MM.1S (cell line): ENCODE measurements at regions not wholly inside any gene's neighbourhood (a gene's known extent, or its start where the extent isn't known, plus 50 kb on each side); places are given as distances from the start of the nearest gene placed in this dataset.

Experiments
- EZH2 ChIP-seq: fragments of 300-600 bp; sonication (generic); optimal IDR thresholded peaks from 2 replicates; pipeline ENCODE3; 2017; ENCODE audit warnings: low read depth, mild to moderate bottlenecking, antibody characterized with exemption, low read length, mixed read lengths
- EZH2phosphoT487 ChIP-seq: fragments of 300-600 bp; sonication (generic); IDR thresholded peaks from 2 replicates; pipeline ENCODE4 v1.6.1; 2018; ENCODE audit warnings: antibody characterized with exemption, low read length
- TF ChIP-seq, protein P1 (sequence below): fragments of 300-600 bp; sonication (generic); IDR thresholded peaks from 2 replicates; pipeline ENCODE4 v1.5.1; 2016; ENCODE audit warnings: antibody characterized with exemption, low read length, mixed read lengths

DNA sequence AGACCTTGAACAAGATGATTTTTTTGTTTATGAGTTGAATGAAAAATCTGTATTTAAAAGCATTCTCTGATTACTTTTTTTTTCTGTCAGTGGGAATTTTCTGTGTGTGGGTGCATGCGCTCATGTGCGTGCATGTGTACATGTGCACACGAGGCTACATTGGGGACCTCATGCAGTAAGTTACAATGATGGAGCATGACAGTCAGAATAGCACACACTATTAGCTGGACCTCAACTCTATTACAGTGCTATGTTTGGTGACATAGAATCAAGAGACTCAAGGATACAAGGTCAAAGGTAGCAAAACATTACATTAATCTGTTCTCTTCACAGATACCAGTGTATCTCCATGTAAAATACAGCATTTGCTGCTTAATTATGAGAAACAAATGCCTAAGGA is 276.8 kb upstream of the FIGN start:
- TF ChIP-seq, protein P1, sequence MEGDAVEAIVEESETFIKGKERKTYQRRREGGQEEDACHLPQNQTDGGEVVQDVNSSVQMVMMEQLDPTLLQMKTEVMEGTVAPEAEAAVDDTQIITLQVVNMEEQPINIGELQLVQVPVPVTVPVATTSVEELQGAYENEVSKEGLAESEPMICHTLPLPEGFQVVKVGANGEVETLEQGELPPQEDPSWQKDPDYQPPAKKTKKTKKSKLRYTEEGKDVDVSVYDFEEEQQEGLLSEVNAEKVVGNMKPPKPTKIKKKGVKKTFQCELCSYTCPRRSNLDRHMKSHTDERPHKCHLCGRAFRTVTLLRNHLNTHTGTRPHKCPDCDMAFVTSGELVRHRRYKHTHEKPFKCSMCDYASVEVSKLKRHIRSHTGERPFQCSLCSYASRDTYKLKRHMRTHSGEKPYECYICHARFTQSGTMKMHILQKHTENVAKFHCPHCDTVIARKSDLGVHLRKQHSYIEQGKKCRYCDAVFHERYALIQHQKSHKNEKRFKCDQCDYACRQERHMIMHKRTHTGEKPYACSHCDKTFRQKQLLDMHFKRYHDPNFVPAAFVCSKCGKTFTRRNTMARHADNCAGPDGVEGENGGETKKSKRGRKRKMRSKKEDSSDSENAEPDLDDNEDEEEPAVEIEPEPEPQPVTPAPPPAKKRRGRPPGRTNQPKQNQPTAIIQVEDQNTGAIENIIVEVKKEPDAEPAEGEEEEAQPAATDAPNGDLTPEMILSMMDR: no peak
- TF ChIP-seq EZH2phosphoT487: no peak
- TF ChIP-seq EZH2: no peak
